ENCODE measurements at regions not wholly inside any gene's neighbourhood (a gene's known extent, or its start where the extent isn't known, plus 50 kb on each side); places are given as distances from the start of the nearest gene placed in this dataset.
A peak's percentile ranks its signal among the peaks of the same experiment; 100 is the strongest.

DNA sequence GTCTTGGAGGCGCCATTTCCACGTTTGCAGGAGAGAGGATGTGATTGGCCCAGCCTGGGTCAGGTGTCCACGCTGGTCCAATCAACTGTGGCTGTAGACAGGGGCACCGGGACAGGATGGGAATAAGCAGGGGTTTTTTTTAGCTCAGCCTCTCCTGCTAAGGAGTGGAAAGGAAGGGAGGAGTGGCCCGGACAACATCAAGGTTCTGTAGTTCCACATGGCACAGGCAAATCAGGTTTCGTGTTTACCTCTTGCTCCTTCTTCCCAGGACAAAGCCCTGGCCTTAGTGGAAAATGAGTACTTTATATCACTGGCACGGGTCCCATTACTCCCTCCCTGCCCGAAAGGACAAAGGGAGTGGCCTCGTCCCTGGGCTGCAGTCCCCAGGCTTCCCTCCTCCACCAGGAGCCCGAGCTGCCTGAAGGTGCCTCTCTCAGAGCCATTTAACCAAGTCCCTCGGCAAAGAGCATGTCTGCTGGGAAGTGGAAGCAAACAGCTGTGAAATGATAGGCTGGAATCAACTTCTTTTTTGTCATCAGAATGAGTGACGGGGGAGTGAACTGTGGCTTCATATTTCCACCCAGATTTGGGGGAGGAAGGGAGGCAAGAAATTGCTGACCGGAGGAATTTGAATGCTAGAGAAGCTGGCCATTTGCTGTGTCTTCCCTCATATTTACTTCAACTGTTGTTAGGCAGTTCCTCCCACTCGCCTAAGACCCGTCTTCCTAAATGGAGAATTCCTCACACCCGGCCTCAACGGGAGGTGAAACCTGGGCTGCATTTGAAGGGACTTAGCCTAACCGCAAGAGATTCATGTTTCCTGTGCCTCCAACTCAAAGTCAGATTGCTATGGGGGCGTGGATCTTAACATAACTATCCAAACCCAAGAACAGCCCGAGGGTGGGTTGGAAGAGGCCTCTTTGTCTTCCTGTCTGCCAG is 84.9 kb upstream of the SLC44A3 start:
- Histone ChIP-seq H3K27me3 (replicated peaks in 1 of 7) (no peaks in the 10 kb centered on the region), H3K4me3 (no peak overlapping the region), H3K9me3 (no peaks in the 10 kb centered on the region), H3K27ac (peak overlapping the region; percentile 19 to 72 (median 69)), H3K36me3 (no peaks in the 10 kb centered on the region), H3K4me1 (peaks cover 0 to 26% (median 7%) of the 10 kb centered on the region in 6 donors)
- WGBS, 5 donors = 44 to 53% (median 48%) methylated on average over 20 of the region's 20 CpGs
- intact Hi-C loops (cut with DNase I; ENCODE audit: low total_unique reads) = no loop called here
- TF ChIP-seq, protein P1, sequence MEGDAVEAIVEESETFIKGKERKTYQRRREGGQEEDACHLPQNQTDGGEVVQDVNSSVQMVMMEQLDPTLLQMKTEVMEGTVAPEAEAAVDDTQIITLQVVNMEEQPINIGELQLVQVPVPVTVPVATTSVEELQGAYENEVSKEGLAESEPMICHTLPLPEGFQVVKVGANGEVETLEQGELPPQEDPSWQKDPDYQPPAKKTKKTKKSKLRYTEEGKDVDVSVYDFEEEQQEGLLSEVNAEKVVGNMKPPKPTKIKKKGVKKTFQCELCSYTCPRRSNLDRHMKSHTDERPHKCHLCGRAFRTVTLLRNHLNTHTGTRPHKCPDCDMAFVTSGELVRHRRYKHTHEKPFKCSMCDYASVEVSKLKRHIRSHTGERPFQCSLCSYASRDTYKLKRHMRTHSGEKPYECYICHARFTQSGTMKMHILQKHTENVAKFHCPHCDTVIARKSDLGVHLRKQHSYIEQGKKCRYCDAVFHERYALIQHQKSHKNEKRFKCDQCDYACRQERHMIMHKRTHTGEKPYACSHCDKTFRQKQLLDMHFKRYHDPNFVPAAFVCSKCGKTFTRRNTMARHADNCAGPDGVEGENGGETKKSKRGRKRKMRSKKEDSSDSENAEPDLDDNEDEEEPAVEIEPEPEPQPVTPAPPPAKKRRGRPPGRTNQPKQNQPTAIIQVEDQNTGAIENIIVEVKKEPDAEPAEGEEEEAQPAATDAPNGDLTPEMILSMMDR (IDR thresholded peaks at IDR 0.05 in 8 of 11, conservative IDR thresholded peaks at IDR 0.05 in 3 of 11) = no peak
- TF ChIP-seq POLR2AphosphoS5 (IDR thresholded peaks at IDR 0.05) (peak in 2 of 3 donors; percentile 36 to 64), POLR2A (IDR thresholded peaks at IDR 0.05) (no peak)
- no peak for DNase-seq

DNA sequence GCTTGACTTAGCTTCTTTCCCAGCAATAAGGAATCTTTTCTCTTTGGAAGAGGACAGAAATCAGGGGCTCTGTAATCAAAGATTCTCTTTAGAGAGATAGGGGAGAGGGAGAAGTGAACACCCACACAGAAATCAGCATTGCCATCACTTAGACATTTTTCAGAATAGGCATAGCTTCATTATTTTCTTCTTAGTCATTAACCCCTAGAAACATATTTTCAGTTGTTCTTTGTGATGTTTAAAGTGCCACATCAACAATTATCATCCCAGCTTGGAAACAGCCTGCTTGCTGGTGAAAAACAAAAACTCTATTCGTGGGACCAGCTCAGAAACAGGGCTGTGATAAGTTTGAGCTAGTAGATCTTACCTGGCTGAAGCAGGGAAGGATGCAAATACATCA is 88.3 kb upstream of the SLC44A3 start:
- H3K27me3 ChIP-seq (replicated peaks in 1 of 7) = no peaks in the 10 kb centered on the region
- WGBS, 5 donors = 52 to 88% (median 73%) methylated on average over 1 of the region's 1 CpG
- H3K4me1 ChIP-seq = peaks cover 0 to 24% (median 8%) of the 10 kb centered on the region in 6 donors
- no peak overlapping the region for H3K4me3 ChIP-seq
- no peaks in the 10 kb centered on the region for H3K9me3 ChIP-seq
- DNase-seq = no peak
- TF ChIP-seq POLR2A (IDR thresholded peaks at IDR 0.05) (no peak), POLR2AphosphoS5 (IDR thresholded peaks at IDR 0.05) (no peak)
- TF ChIP-seq, protein P1 (IDR thresholded peaks at IDR 0.05 in 8 of 11, conservative IDR thresholded peaks at IDR 0.05 in 3 of 11) = no peak
- no peaks in the 10 kb centered on the region for H3K36me3 ChIP-seq
- intact Hi-C loops (cut with DNase I; ENCODE audit: low total_unique reads) = no loop called here
- H3K27ac ChIP-seq = no peak overlapping the region

- Histone ChIP-seq H3K9me3 (no peaks in the 10 kb centered on the region), H3K27me3 (replicated peaks in 1 of 7) (no peaks in the 10 kb centered on the region), H3K4me1 (peaks cover 0 to 18% (median 4%) of the 10 kb centered on the region in 6 donors), H3K27ac (no peak overlapping the region), H3K4me3 (no peak overlapping the region), H3K36me3 (no peaks in the 10 kb centered on the region)
- no peak for DNase-seq
- 73 to 95% (median 74%) methylated on average over 3 of the region's 3 CpGs for WGBS, 5 donors
- intact Hi-C loops (cut with DNase I; ENCODE audit: low total_unique reads) = no loop called here
- TF ChIP-seq POLR2A (IDR thresholded peaks at IDR 0.05) = no peak
- TF ChIP-seq, protein P1 (IDR thresholded peaks at IDR 0.05 in 8 of 11, conservative IDR thresholded peaks at IDR 0.05 in 3 of 11) = no peak
Observed at GRCh38 chr1:94730450-94730849, 89.7 kb upstream of the SLC44A3 start.

DNA sequence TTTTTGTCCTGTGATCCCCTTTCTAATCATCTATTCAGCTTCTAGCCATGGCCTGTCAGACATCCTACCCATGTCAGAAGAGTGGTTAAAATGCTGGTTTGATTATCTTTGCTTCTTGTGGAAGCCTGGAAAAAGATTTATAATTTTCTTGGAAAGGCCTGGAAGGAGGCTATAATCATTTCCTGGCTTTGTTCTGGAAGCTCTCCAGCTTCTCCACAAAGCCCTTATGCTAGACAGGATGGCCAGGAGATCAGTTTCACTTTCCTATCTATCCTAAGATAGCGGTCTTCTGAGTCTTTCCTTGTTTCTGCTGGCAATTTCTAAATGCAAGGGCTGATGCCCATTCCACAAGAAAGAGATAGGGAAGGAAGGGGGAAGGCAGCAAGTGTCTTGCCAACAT is 90.9 kb upstream of the SLC44A3 start:
- H3K27me3 ChIP-seq (replicated peaks in 1 of 7) = no peaks in the 10 kb centered on the region
- peaks cover 0 to 15% (median 3%) of the 10 kb centered on the region in 6 donors for H3K4me1 ChIP-seq
- H3K36me3 ChIP-seq = no peaks in the 10 kb centered on the region
- intact Hi-C loops (cut with DNase I; ENCODE audit: low total_unique reads) = no loop called here
- peak overlapping the region in 1 of 8 donors; percentile 28 for H3K4me3 ChIP-seq
- DNase-seq = no peak
- peak overlapping the region in 6 of 8 donors; percentile 29 to 61 (median 50) for H3K27ac ChIP-seq
- TF ChIP-seq POLR2AphosphoS5 (IDR thresholded peaks at IDR 0.05) = no peak
- TF ChIP-seq, protein P1 (IDR thresholded peaks at IDR 0.05 in 8 of 11, conservative IDR thresholded peaks at IDR 0.05 in 3 of 11) = no peak
- TF ChIP-seq POLR2A (IDR thresholded peaks at IDR 0.05) = no peak
- H3K9me3 ChIP-seq = no peaks in the 10 kb centered on the region
- WGBS, 5 donors = 50 to 72% (median 60%) methylated on average over 1 of the region's 1 CpG

Data from spleen (tissue), 11 donors.